Fibroblast of lung (primary cell): ENCODE measurements at regions not wholly inside any gene's neighbourhood (a gene's known extent, or its start where the extent isn't known, plus 50 kb on each side); places are given as distances from the start of the nearest gene placed in this dataset.
"Not testable (repeated sequence)": the region's sequence is repeated elsewhere in the genome, so short reads cannot be mapped to it uniquely, and the experiment has no call there.

Source experiments
- CTCF ChIP-seq, 2 donors: IDR thresholded peaks in 1 of 2; conservative IDR thresholded peaks in 1 of 2; 1 replicate in 1 of 2; 2 replicates in 1 of 2; pipeline ENCODE4 v1.5.1; 2011 to 2012; ENCODE audit warnings: low read length in 2 of 2, control low read depth in 1 of 2, inconsistent platforms in 1 of 2, low read depth in 1 of 2, mild to moderate bottlenecking in 1 of 2
- EZH2 ChIP-seq: IDR thresholded peaks from 2 replicates; pipeline ENCODE4 v1.5.1; 2012; ENCODE audit warnings: low read length, control low read depth, mild to moderate bottlenecking; ENCODE audit errors: missing control alignments

GRCh38 chr7:148519386-148519785 lies 71.2 kb upstream of the C7orf33 start:
- TF ChIP-seq CTCF (conservative IDR thresholded peaks at IDR 0.05 in 1 of 2, IDR thresholded peaks at IDR 0.05 in 1 of 2; ENCODE audit: low read depth in 1 of 2, low read length in 2 of 2); EZH2: not testable (repeated sequence)
